ENCODE measurements at regions not wholly inside any gene's neighbourhood (a gene's known extent, or its start where the extent isn't known, plus 50 kb on each side); places are given as distances from the start of the nearest gene placed in this dataset.

DNA sequence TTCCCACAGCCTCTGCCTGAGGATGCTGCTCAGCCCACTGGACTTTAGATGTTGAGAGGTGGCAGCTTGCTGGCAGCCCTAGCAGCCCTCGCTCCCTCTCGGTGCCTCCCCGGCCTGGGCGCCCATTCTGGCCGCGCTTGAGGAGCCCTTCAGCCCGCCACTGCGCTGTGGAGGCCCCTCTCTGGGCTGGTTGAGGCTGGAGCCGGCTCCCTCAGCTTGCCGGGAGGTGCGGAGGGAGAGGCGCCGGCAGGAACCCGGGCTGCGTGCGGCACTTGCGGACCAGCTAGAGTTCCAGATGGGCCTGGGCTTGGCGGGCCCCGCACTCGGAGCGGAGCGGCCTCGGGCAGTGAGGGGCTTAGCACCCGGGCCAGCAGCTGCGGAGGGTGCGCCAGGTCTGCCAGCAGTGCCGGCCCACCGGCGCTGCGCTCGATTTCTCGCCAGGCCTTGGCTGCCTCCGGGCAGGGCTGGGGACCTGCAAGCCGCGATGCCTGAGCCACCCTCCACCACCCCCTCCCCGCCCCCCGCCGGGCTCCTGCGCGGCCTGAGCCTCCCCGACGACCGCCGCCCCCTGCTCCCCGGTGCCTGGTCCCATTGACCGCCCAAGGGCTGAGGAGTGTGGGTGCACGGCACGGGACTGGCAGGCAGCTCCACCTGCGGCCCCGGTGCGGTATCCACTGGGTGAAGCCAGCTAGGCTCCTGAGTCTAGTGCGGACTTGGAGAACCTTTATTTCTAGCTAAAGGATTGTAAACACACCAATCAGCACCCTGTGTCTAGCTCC lies 446.2 kb downstream of the INSC start:
- H3K79me2 ChIP-seq (ENCODE audit: low read length) = no peaks in the 10 kb centered on the region
- TF ChIP-seq, protein P1, sequence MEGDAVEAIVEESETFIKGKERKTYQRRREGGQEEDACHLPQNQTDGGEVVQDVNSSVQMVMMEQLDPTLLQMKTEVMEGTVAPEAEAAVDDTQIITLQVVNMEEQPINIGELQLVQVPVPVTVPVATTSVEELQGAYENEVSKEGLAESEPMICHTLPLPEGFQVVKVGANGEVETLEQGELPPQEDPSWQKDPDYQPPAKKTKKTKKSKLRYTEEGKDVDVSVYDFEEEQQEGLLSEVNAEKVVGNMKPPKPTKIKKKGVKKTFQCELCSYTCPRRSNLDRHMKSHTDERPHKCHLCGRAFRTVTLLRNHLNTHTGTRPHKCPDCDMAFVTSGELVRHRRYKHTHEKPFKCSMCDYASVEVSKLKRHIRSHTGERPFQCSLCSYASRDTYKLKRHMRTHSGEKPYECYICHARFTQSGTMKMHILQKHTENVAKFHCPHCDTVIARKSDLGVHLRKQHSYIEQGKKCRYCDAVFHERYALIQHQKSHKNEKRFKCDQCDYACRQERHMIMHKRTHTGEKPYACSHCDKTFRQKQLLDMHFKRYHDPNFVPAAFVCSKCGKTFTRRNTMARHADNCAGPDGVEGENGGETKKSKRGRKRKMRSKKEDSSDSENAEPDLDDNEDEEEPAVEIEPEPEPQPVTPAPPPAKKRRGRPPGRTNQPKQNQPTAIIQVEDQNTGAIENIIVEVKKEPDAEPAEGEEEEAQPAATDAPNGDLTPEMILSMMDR (conservative IDR thresholded peaks at IDR 0.05; ENCODE audit: low read depth, low read length) = no peak
- TF ChIP-seq EZH2phosphoT487 (IDR thresholded peaks at IDR 0.05; ENCODE audit: borderline replicate concordance, low read length) (no peak), EZH2 (IDR thresholded peaks at IDR 0.05; ENCODE audit: low read length, unreplicated experiment) (no peak)
- BruUV-seq (replicated peaks) = no TSS peak
- no peaks in the 10 kb centered on the region for H3K36me3 ChIP-seq (ENCODE audit: low read depth, low read length)
- H3K9ac ChIP-seq (ENCODE audit: low read length) = no peak overlapping the region
- no peak overlapping the region for H3K27ac ChIP-seq (ENCODE audit: low read length)
- no peak overlapping the region for H3K4me3 ChIP-seq (ENCODE audit: low read length)
- no peaks in the 10 kb centered on the region for H3F3A ChIP-seq (ENCODE audit: low read length, unreplicated experiment)
- no peaks in the 10 kb centered on the region for H3K4me1 ChIP-seq (ENCODE audit: insufficient read depth, low read length)
- H3K9me3 ChIP-seq (ENCODE audit: low read length) = no peaks in the 10 kb centered on the region
- ATAC-seq (no peak), DNase-seq (no peak)
- intact Hi-C loops (cut with micrococcal nuclease) = no loop called here
- no peak overlapping the region for H2AFZ ChIP-seq (ENCODE audit: low read length)
- ChIA-PET POLR2A (ENCODE audit: unreplicated experiment) (no interaction called here), CTCF (no interaction called here)
- H3K4me2 ChIP-seq (ENCODE audit: low read length) = no peak overlapping the region
- no peaks in the 10 kb centered on the region for H3K9me2 ChIP-seq (replicated peaks; ENCODE audit: low read length)
- no peaks in the 10 kb centered on the region for H4K20me1 ChIP-seq (ENCODE audit: low read length)
- no peaks in the 10 kb centered on the region for H3K27me3 ChIP-seq (ENCODE audit: low read length)

DNA sequence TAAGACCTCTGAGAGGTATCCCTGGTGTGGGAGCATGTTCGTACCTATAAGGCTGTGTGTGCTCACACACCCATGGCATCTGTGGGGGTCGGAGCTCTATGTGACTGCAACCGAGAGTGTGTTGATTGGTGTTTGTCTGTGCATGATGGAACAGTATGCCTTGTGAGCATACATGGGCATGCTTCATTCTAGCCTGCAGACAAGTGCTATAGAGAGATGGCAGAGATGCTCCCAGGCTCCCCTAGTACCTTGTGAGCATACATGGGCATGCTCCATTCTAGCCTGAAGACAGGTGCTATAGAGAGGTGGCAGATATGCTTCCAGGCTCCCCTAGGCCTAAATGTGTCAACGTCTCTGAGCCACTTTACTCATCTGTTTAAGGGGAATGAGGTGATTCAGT lies 447.5 kb downstream of the INSC start:
- Histone ChIP-seq H3F3A (ENCODE audit: low read length, unreplicated experiment) (no peaks in the 10 kb centered on the region), H3K27me3 (ENCODE audit: low read length) (no peaks in the 10 kb centered on the region), H3K79me2 (ENCODE audit: low read length) (no peaks in the 10 kb centered on the region), H3K9me2 (replicated peaks; ENCODE audit: low read length) (no peaks in the 10 kb centered on the region), H2AFZ (ENCODE audit: low read length) (no peak overlapping the region), H3K4me2 (ENCODE audit: low read length) (no peak overlapping the region), H3K4me1 (ENCODE audit: insufficient read depth, low read length) (no peaks in the 10 kb centered on the region), H3K9me3 (ENCODE audit: low read length) (no peaks in the 10 kb centered on the region), H3K27ac (ENCODE audit: low read length) (no peak overlapping the region), H3K4me3 (ENCODE audit: low read length) (no peak overlapping the region), H3K9ac (ENCODE audit: low read length) (no peak overlapping the region), H4K20me1 (ENCODE audit: low read length) (no peaks in the 10 kb centered on the region), H3K36me3 (ENCODE audit: low read depth, low read length) (no peaks in the 10 kb centered on the region)
- TF ChIP-seq, protein P1 (conservative IDR thresholded peaks at IDR 0.05; ENCODE audit: low read depth, low read length) = no peak
- TF ChIP-seq EZH2 (IDR thresholded peaks at IDR 0.05; ENCODE audit: low read length, unreplicated experiment) (no peak), EZH2phosphoT487 (IDR thresholded peaks at IDR 0.05; ENCODE audit: borderline replicate concordance, low read length) (no peak)
- CTCF ChIA-PET = no interaction called here
- ATAC-seq (no peak), DNase-seq (no peak)
- intact Hi-C loops (cut with micrococcal nuclease) = no loop called here
- POLR2A ChIA-PET (ENCODE audit: unreplicated experiment) = no interaction called here
- BruUV-seq (replicated peaks) = no TSS peak

DNA sequence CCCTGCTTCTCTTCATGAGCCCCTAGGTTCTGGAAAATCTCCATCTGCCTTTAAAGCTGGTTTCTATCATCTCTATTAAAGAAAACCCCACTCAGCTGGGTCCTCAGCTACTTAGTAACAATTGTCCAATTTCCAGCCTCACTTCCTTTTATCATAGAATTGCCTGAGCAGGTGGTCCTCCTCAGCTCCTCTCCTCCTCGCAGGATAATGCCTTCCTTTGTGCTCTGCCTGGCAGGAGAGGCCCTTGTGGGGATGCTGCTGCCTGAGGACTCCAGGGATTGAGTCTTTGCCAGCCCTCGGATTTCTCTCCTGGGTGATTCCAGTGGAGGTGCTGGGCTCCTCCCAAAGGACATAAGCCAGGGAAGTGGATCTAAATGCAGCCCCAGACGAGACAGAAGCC lies 448.3 kb downstream of the INSC start:
- no peak overlapping the region for H3K9ac ChIP-seq (ENCODE audit: low read length)
- H3K27ac ChIP-seq (ENCODE audit: low read length) = no peak overlapping the region
- no peak overlapping the region for H3K4me3 ChIP-seq (ENCODE audit: low read length)
- ChIA-PET POLR2A (ENCODE audit: unreplicated experiment) (no interaction called here), CTCF (no interaction called here)
- BruUV-seq (replicated peaks) = no TSS peak
- DNase-seq (no peak), ATAC-seq (no peak)
- no peaks in the 10 kb centered on the region for H3K36me3 ChIP-seq (ENCODE audit: low read depth, low read length)
- H3K4me1 ChIP-seq (ENCODE audit: insufficient read depth, low read length) = no peaks in the 10 kb centered on the region
- no peaks in the 10 kb centered on the region for H4K20me1 ChIP-seq (ENCODE audit: low read length)
- H3K9me2 ChIP-seq (replicated peaks; ENCODE audit: low read length) = no peaks in the 10 kb centered on the region
- TF ChIP-seq EZH2phosphoT487 (IDR thresholded peaks at IDR 0.05; ENCODE audit: borderline replicate concordance, low read length) (no peak), EZH2 (IDR thresholded peaks at IDR 0.05; ENCODE audit: low read length, unreplicated experiment) (no peak)
- TF ChIP-seq, protein P1 (conservative IDR thresholded peaks at IDR 0.05; ENCODE audit: low read depth, low read length) = no peak
- H3K4me2 ChIP-seq (ENCODE audit: low read length) = no peak overlapping the region
- no peaks in the 10 kb centered on the region for H3K79me2 ChIP-seq (ENCODE audit: low read length)
- no peaks in the 10 kb centered on the region for H3K27me3 ChIP-seq (ENCODE audit: low read length)
- no peaks in the 10 kb centered on the region for H3F3A ChIP-seq (ENCODE audit: low read length, unreplicated experiment)
- no peaks in the 10 kb centered on the region for H3K9me3 ChIP-seq (ENCODE audit: low read length)
- intact Hi-C loops (cut with micrococcal nuclease) = no loop called here
- no peak overlapping the region for H2AFZ ChIP-seq (ENCODE audit: low read length)
